ENCODE measurements at regions not wholly inside any gene's neighbourhood (a gene's known extent, or its start where the extent isn't known, plus 50 kb on each side); places are given as distances from the start of the nearest gene placed in this dataset.

- intact Hi-C loops (cut with DNase I; ENCODE audit: low total_unique reads) = no loop called here
- no peak overlapping the region for H3K4me3 ChIP-seq (ENCODE audit: low read depth, poor library complexity, severe bottlenecking)
- WGBS, 2 donors = 91 to 97% methylated on average over 2 of the region's 2 CpGs
- no peak for TF ChIP-seq CTCF (IDR thresholded peaks at IDR 0.05)
- no peak for TF ChIP-seq POLR2A (IDR thresholded peaks at IDR 0.05)
- DNase-seq (ENCODE audit: low spot score in 2 of 2) = no peak
Observed at GRCh38 chr1:71156590-71156989, 75.8 kb upstream of the ZRANB2 start.

- WGBS, 2 donors = 95 to 96% methylated on average over 3 of the region's 3 CpGs
- intact Hi-C loops (cut with DNase I; ENCODE audit: low total_unique reads) = no loop called here
- no peak overlapping the region for H3K4me3 ChIP-seq (ENCODE audit: low read depth, poor library complexity, severe bottlenecking)
- DNase-seq (ENCODE audit: low spot score in 2 of 2) = no peak
- TF ChIP-seq CTCF (IDR thresholded peaks at IDR 0.05) (no peak), POLR2A (IDR thresholded peaks at IDR 0.05) (no peak)
Observed at GRCh38 chr1:71154429-71154828, 73.6 kb upstream of the ZRANB2 start.

DNA sequence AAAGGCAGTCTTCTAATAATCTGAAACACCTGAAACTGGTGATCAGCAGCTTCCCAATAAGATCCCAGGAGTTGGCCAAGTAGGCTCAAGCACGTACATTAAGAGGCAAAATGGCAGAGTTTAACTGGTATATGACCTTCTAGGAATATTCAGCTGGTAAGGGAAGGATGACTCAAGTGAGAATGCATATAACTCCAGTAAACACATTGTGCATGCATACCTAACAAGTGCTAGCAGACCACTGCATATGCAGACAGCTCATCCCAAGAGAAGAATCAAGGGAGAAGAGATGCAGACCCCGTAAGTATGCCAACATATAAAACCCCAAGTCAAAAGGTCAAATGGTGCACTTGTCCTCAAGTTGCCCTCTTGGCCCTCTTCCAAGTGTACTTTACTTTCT is 73.0 kb upstream of the ZRANB2 start:
- WGBS, 2 donors = 75 to 83% methylated on average over 2 of the region's 2 CpGs
- H3K4me3 ChIP-seq (ENCODE audit: low read depth, poor library complexity, severe bottlenecking) = no peak overlapping the region
- intact Hi-C loops (cut with DNase I; ENCODE audit: low total_unique reads) = no loop called here
- TF ChIP-seq POLR2A (IDR thresholded peaks at IDR 0.05) = no peak
- TF ChIP-seq CTCF (IDR thresholded peaks at IDR 0.05) = no peak
- DNase-seq (ENCODE audit: low spot score in 2 of 2) = no peak

- intact Hi-C loops (cut with DNase I; ENCODE audit: low total_unique reads) = no loop called here
- H3K4me3 ChIP-seq (ENCODE audit: low read depth, poor library complexity, severe bottlenecking) = no peak overlapping the region
- WGBS, 2 donors = 67 to 70% methylated on average over 4 of the region's 4 CpGs
- no peak for DNase-seq (ENCODE audit: low spot score in 2 of 2)
- no peak for TF ChIP-seq CTCF (IDR thresholded peaks at IDR 0.05)
- TF ChIP-seq POLR2A (IDR thresholded peaks at IDR 0.05) = no peak
Observed at GRCh38 chr1:71147637-71148360, 67.0 kb upstream of the ZRANB2 start.

DNA sequence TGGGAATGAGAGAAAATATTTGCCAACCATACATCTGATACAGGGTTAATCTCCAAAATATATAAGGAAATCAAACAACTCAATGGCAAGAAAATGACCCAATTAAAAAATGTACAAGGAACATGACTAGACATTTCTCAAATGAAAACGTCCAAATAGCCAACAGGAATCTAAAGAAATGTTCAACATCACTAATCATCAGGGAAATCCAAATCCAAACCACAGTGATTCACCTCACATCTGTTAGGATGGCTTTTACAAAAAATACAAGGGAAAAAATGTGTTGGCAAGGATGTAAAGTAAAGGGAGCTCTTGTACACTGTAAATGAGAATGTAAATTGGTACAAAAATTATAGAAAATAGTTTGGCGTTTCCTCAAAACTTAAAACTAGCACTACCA is 54.7 kb upstream of the ZRANB2 start:
- DNase-seq (ENCODE audit: low spot score in 2 of 2) = no peak
- TF ChIP-seq CTCF (IDR thresholded peaks at IDR 0.05) = no peak
- no peak for TF ChIP-seq POLR2A (IDR thresholded peaks at IDR 0.05)
- intact Hi-C loops (cut with DNase I; ENCODE audit: low total_unique reads) = no loop called here
- H3K4me3 ChIP-seq (ENCODE audit: low read depth, poor library complexity, severe bottlenecking) = no peak overlapping the region
- 72% methylated on average over 2 of the region's 2 CpGs for WGBS, 2 donors

All from lower leg skin (tissue), 4 donors.